ENCODE measurements at regions not wholly inside any gene's neighbourhood (a gene's known extent, or its start where the extent isn't known, plus 50 kb on each side); places are given as distances from the start of the nearest gene placed in this dataset.
"Not testable (repeated sequence)": the region's sequence is repeated elsewhere in the genome, so short reads cannot be mapped to it uniquely, and the experiment has no call there.

- not testable (repeated sequence) for H3K9me3 ChIP-seq (ENCODE audit: control insufficient read depth, low read length); H3K27ac ChIP-seq (ENCODE audit: low read depth, low read length, severe bottlenecking); H3K4me3 ChIP-seq (ENCODE audit: extremely low read depth, insufficient read depth, low read length, poor library complexity, severe bottlenecking); H3K4me1 ChIP-seq (ENCODE audit: control insufficient read depth, insufficient read depth, low read length, poor library complexity, severe bottlenecking); H3K36me3 ChIP-seq (ENCODE audit: control insufficient read depth, insufficient read depth, low read length)
- no CpG with 5 or more reads among the region's 1 CpG for WGBS, 2 experiments (ENCODE audit: insufficient coverage in 2 of 2)
Measured at GRCh38 chr9:41787951-41788350, 341.3 kb downstream of the CNTNAP3B start.

GRCh38 chr9:41787270-41787669, 342.0 kb downstream of the CNTNAP3B start:
- not testable (repeated sequence) for H3K4me1 ChIP-seq (ENCODE audit: control insufficient read depth, insufficient read depth, low read length, poor library complexity, severe bottlenecking); H3K36me3 ChIP-seq (ENCODE audit: control insufficient read depth, insufficient read depth, low read length); H3K27ac ChIP-seq (ENCODE audit: low read depth, low read length, severe bottlenecking); H3K4me3 ChIP-seq (ENCODE audit: extremely low read depth, insufficient read depth, low read length, poor library complexity, severe bottlenecking); H3K9me3 ChIP-seq (ENCODE audit: control insufficient read depth, low read length)
- no CpG with 5 or more reads among the region's 3 CpGs for WGBS, 2 experiments (ENCODE audit: insufficient coverage in 2 of 2)

DNA sequence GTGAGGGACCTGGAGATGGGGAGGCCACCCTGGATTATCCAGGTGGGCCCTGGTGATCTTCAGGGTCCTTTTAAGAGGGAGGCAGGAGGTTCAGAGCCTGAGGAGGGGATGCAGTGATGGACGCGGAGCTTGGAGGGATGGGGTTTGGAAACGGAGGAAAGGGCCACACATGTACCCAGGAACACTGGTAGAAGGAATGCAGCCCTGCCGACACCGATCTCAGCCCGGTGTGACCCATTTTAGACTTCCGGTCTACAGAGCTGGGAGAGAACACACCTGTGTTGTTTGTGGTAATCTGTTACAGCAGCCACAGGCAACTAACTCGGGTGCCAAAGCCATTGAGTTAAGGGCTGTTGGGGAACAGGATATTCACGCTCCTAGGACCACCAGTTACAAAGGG, 345.2 kb downstream of the CNTNAP3B start:
- not testable (repeated sequence) for H3K27ac ChIP-seq (ENCODE audit: low read depth, low read length, severe bottlenecking); H3K4me3 ChIP-seq (ENCODE audit: extremely low read depth, insufficient read depth, low read length, poor library complexity, severe bottlenecking); H3K36me3 ChIP-seq (ENCODE audit: control insufficient read depth, insufficient read depth, low read length); H3K9me3 ChIP-seq (ENCODE audit: control insufficient read depth, low read length); H3K4me1 ChIP-seq (ENCODE audit: control insufficient read depth, insufficient read depth, low read length, poor library complexity, severe bottlenecking)
- WGBS, 2 experiments (ENCODE audit: insufficient coverage in 2 of 2) = 95 to 100% methylated on average over 1 to 3 of the region's 9 CpGs

DNA sequence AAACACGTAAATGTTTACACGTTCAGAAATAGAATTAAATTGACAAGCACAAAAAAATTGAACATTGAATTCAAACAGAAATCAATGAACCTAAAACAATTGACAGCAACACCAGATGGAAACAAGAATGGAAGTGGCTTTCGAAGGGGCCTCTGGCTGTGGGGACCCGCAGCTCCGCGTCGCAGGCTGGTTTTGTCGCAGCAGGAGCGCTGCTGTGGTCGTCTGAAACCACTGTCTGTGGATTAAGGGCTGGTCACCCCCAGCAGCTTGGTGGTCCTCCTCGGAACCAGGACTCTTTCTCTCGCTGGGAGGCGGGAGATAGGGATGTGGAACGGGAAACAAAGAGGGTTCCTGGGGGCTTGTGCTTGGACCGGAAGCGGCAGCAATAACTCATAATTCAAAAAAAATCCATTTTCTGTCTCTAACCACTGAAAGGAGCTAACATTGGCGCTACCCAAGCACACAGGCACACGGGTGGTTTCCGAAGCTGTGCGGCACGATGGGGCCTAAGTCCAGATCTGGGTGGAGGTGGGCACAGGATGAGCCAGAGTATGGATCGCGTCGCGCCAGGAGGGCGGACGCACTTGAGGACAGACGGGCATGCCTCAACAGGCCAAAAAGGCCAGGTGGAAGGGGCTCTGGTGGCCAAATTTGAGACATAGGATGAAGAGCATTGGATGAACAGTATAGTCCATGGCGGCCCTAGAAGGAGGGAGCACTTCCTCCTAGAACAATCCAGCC, 346.0 kb downstream of the CNTNAP3B start:
- 92% methylated on average over 10 of the region's 29 CpGs; no CpG with 5 or more reads in 1 of the 2 experiments for WGBS, 2 experiments (ENCODE audit: insufficient coverage in 2 of 2)
- not testable (repeated sequence) for H3K36me3 ChIP-seq (ENCODE audit: control insufficient read depth, insufficient read depth, low read length)

DNA sequence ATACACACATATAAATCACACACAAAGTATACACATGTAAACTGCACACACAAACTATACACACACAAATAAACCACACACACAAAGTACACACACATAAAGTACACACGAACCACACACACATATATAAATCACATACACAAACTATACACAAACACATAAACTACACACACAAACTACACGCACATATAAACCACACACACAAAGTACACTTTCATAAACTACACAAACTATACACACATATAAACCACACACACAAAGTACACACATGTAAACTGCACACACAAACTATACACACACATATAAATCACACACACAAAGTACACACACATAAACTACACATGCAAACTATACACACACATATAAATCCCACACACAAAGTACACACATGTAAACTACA, 347.3 kb downstream of the CNTNAP3B start:
- not testable (repeated sequence) for H3K4me1 ChIP-seq (ENCODE audit: control insufficient read depth, insufficient read depth, low read length, poor library complexity, severe bottlenecking); H3K27ac ChIP-seq (ENCODE audit: low read depth, low read length, severe bottlenecking); H3K4me3 ChIP-seq (ENCODE audit: extremely low read depth, insufficient read depth, low read length, poor library complexity, severe bottlenecking); H3K36me3 ChIP-seq (ENCODE audit: control insufficient read depth, insufficient read depth, low read length); H3K9me3 ChIP-seq (ENCODE audit: control insufficient read depth, low read length)
- 84 to 100% methylated on average over 2 of the region's 2 CpGs for WGBS, 2 experiments (ENCODE audit: insufficient coverage in 2 of 2)

More for the DNA sequence above, 346.0 kb downstream of the CNTNAP3B start:
- H3K4me1 ChIP-seq (ENCODE audit: control insufficient read depth, insufficient read depth, low read length, poor library complexity, severe bottlenecking); H3K9me3 ChIP-seq (ENCODE audit: control insufficient read depth, low read length); H3K27ac ChIP-seq (ENCODE audit: low read depth, low read length, severe bottlenecking); H3K4me3 ChIP-seq (ENCODE audit: extremely low read depth, insufficient read depth, low read length, poor library complexity, severe bottlenecking): not testable (repeated sequence)

- H3K27ac ChIP-seq (ENCODE audit: low read depth, low read length, severe bottlenecking); H3K4me3 ChIP-seq (ENCODE audit: extremely low read depth, insufficient read depth, low read length, poor library complexity, severe bottlenecking); H3K4me1 ChIP-seq (ENCODE audit: control insufficient read depth, insufficient read depth, low read length, poor library complexity, severe bottlenecking); H3K9me3 ChIP-seq (ENCODE audit: control insufficient read depth, low read length); H3K36me3 ChIP-seq (ENCODE audit: control insufficient read depth, insufficient read depth, low read length): not testable (repeated sequence)
- no CpG with 5 or more reads among the region's 17 CpGs for WGBS, 2 experiments (ENCODE audit: insufficient coverage in 2 of 2)
Measured at GRCh38 chr9:41779897-41780406, 349.3 kb downstream of the CNTNAP3B start.

DNA sequence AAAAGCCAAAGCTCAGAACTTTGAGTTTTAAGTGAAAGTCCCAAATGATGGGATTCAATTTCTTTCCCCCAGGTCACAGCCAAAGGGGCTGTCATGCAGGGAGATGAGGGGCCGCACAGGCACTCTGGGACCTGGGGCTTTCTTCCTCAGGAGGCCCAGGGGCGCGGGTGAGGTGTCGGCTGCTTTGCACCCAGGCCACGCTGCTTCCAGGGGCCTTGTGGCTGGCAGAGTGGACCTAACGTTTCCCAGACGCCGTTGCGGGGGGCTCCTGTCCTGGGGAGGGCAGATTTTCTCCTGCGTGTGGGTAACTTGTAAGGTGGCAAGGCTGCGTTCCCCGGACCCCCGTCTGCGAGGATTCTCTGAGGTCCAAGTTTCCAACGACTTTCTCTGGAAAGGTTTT, 350.0 kb downstream of the CNTNAP3B start:
- H3K27ac ChIP-seq (ENCODE audit: low read depth, low read length, severe bottlenecking); H3K4me3 ChIP-seq (ENCODE audit: extremely low read depth, insufficient read depth, low read length, poor library complexity, severe bottlenecking); H3K4me1 ChIP-seq (ENCODE audit: control insufficient read depth, insufficient read depth, low read length, poor library complexity, severe bottlenecking); H3K36me3 ChIP-seq (ENCODE audit: control insufficient read depth, insufficient read depth, low read length); H3K9me3 ChIP-seq (ENCODE audit: control insufficient read depth, low read length): not testable (repeated sequence)
- 80 to 93% methylated on average over 1 to 12 of the region's 15 CpGs for WGBS, 2 experiments (ENCODE audit: insufficient coverage in 2 of 2)

- WGBS, 2 experiments (ENCODE audit: insufficient coverage in 2 of 2) = 92 to 93% methylated on average over 11 to 18 of the region's 38 CpGs
- H3K9me3 ChIP-seq (ENCODE audit: control insufficient read depth, low read length); H3K27ac ChIP-seq (ENCODE audit: low read depth, low read length, severe bottlenecking); H3K4me3 ChIP-seq (ENCODE audit: extremely low read depth, insufficient read depth, low read length, poor library complexity, severe bottlenecking); H3K36me3 ChIP-seq (ENCODE audit: control insufficient read depth, insufficient read depth, low read length); H3K4me1 ChIP-seq (ENCODE audit: control insufficient read depth, insufficient read depth, low read length, poor library complexity, severe bottlenecking): not testable (repeated sequence)
Measured at GRCh38 chr9:41778535-41779071, 350.6 kb downstream of the CNTNAP3B start.

GRCh38 chr9:41777536-41777935, 351.7 kb downstream of the CNTNAP3B start:
- WGBS, 2 experiments (ENCODE audit: insufficient coverage in 2 of 2) = no CpG with 5 or more reads among the region's 10 CpGs
- H3K36me3 ChIP-seq (ENCODE audit: control insufficient read depth, insufficient read depth, low read length); H3K27ac ChIP-seq (ENCODE audit: low read depth, low read length, severe bottlenecking); H3K4me1 ChIP-seq (ENCODE audit: control insufficient read depth, insufficient read depth, low read length, poor library complexity, severe bottlenecking); H3K9me3 ChIP-seq (ENCODE audit: control insufficient read depth, low read length); H3K4me3 ChIP-seq (ENCODE audit: extremely low read depth, insufficient read depth, low read length, poor library complexity, severe bottlenecking): not testable (repeated sequence)

DNA sequence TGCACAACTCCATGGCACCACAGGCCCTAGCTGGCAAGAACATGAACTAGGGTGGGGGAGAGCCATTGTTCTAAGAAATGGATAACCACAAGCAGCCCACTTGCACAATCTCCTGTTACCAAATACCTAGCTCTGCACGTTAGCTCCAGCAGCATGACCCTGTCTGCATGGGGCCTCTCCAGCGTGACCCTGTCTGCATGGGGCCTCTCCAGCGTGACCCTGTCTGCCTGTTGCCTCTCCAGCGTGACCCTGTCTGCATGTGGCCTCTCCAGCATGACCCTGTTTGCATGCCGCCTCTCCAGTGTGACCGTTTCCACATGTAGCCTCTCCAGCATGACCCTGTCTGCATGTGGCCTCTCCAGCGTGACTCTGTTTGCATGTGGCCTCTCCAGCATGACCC, 356.7 kb downstream of the CNTNAP3B start:
- not testable (repeated sequence) for H3K9me3 ChIP-seq (ENCODE audit: control insufficient read depth, low read length); H3K27ac ChIP-seq (ENCODE audit: low read depth, low read length, severe bottlenecking); H3K4me1 ChIP-seq (ENCODE audit: control insufficient read depth, insufficient read depth, low read length, poor library complexity, severe bottlenecking); H3K4me3 ChIP-seq (ENCODE audit: extremely low read depth, insufficient read depth, low read length, poor library complexity, severe bottlenecking); H3K36me3 ChIP-seq (ENCODE audit: control insufficient read depth, insufficient read depth, low read length)
- WGBS, 2 experiments (ENCODE audit: insufficient coverage in 2 of 2) = 60% methylated on average over 1 of the region's 7 CpGs; no CpG with 5 or more reads in 1 of the 2 experiments

DNA sequence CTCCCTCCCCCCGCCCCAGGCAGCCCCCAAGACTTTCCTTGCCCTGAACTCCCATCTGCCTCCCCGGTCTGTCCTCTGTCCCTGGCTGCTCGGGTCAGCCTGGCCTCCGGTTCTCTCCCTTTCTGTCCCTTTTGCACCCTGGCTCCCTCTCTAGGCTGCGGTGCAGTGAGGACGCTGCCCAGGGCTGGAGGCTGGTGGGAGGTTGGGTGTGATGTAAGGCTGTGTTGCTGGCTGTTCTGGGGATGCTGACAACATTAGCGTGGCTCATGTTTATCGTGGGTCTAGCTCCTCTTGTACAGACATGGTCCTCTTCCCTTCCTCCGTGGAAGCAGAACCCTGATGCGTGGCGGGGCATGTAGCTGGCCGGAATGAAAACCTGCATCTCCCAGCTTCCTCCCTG, 357.5 kb downstream of the CNTNAP3B start:
- H3K36me3 ChIP-seq (ENCODE audit: control insufficient read depth, insufficient read depth, low read length); H3K4me3 ChIP-seq (ENCODE audit: extremely low read depth, insufficient read depth, low read length, poor library complexity, severe bottlenecking); H3K27ac ChIP-seq (ENCODE audit: low read depth, low read length, severe bottlenecking); H3K9me3 ChIP-seq (ENCODE audit: control insufficient read depth, low read length); H3K4me1 ChIP-seq (ENCODE audit: control insufficient read depth, insufficient read depth, low read length, poor library complexity, severe bottlenecking): not testable (repeated sequence)
- WGBS, 2 experiments (ENCODE audit: insufficient coverage in 2 of 2) = no CpG with 5 or more reads among the region's 12 CpGs

Data from mesodermal cell (in vitro differentiated cells).